Tibial nerve (tissue), 4 donors: ENCODE measurements at regions not wholly inside any gene's neighbourhood (a gene's known extent, or its start where the extent isn't known, plus 50 kb on each side); places are given as distances from the start of the nearest gene placed in this dataset.

Experiments
- CTCF ChIP-seq, 5 experiments: fragments of 200-600 bp in 3 of 5; fragments of 450-650 bp in 2 of 5; sonication (generic) in 3 of 5; IDR thresholded peaks; one replicate each; pipeline ENCODE4 v1.5.1; 2016 to 2019; ENCODE audit warnings: antibody characterized with exemption in 5 of 5, mild to moderate bottlenecking in 3 of 5, moderate library complexity in 2 of 5
- EP300 ChIP-seq, 2 donors: sonication (generic); formaldehyde crosslinking; IDR thresholded peaks; one replicate each; pipeline ENCODE4 v1.6.1; 2017; ENCODE audit warnings: antibody characterized with exemption in 2 of 2, mild to moderate bottlenecking in 1 of 2

- TF ChIP-seq CTCF (IDR thresholded peaks at IDR 0.05) (no peak), EP300 (IDR thresholded peaks at IDR 0.05) (no peak)
These were observed 176.5 kb upstream of the KCNMB2 start for GRCh38 chr3:178359728-178360127.
